ENCODE measurements at regions not wholly inside any gene's neighbourhood (a gene's known extent, or its start where the extent isn't known, plus 50 kb on each side); places are given as distances from the start of the nearest gene placed in this dataset.

DNA sequence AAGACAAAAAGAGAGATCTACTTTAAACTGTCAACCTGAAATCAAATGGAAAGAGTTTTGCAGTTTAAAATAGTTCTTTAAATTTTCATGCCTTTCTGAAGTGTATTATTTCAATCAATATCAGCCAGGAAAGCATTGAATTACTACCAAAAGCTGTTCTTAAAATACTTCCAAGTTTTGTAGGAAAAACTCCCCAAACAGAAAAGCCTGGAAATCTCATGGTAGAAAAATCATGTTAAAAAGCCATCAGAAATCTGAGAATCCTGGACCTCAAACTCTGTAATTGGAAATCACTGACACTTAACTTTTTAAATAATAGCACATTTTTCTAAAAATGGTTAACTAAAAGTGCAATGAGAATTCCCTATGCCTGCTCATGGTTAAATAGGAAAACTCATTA is 63.3 kb upstream of the CNTNAP4 start:
- Histone ChIP-seq H3K27ac (no peak overlapping the region), H3K36me3 (no peaks in the 10 kb centered on the region), H3K27me3 (no peaks in the 10 kb centered on the region), H3K9me3 (peaks cover 0 to 13% (median 0%) of the 10 kb centered on the region in 11 donors), H3K4me1 (no peaks in the 10 kb centered on the region), H3K4me3 (no peak overlapping the region)
- DNase-seq (no peak), ATAC-seq (no peak)
- intact Hi-C loops (cut with DNase I), result no loop called here
- TF ChIP-seq, protein P1, sequence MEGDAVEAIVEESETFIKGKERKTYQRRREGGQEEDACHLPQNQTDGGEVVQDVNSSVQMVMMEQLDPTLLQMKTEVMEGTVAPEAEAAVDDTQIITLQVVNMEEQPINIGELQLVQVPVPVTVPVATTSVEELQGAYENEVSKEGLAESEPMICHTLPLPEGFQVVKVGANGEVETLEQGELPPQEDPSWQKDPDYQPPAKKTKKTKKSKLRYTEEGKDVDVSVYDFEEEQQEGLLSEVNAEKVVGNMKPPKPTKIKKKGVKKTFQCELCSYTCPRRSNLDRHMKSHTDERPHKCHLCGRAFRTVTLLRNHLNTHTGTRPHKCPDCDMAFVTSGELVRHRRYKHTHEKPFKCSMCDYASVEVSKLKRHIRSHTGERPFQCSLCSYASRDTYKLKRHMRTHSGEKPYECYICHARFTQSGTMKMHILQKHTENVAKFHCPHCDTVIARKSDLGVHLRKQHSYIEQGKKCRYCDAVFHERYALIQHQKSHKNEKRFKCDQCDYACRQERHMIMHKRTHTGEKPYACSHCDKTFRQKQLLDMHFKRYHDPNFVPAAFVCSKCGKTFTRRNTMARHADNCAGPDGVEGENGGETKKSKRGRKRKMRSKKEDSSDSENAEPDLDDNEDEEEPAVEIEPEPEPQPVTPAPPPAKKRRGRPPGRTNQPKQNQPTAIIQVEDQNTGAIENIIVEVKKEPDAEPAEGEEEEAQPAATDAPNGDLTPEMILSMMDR (IDR thresholded peaks at IDR 0.05), result no peak

DNA sequence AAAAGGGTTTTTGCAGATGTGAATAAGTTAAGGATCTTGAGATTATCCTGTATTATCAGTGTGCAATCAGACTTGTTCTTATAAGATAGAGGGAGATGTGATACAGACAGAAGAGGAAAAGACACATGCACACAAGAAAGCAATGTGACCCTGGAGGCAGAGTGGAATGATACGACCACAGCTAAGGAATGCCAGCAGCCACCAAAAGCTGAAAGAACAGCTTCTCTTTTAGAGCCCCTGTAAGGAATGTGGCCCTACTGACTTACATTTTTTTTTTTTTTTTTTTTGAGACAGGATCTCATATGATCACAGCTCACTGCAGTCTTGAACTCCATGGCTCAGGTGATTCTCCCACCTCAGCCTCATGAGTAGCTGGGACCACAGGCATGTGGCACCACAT is 62.3 kb upstream of the CNTNAP4 start:
- H3K27me3 ChIP-seq, result no peaks in the 10 kb centered on the region
- H3K36me3 ChIP-seq, result no peaks in the 10 kb centered on the region
- peaks cover 0 to 13% (median 0%) of the 10 kb centered on the region in 11 donors for H3K9me3 ChIP-seq
- no peak overlapping the region for H3K27ac ChIP-seq
- 23 to 27% methylated on average over 1 of the region's 1 CpG for WGBS, 2 donors
- intact Hi-C loops (cut with DNase I), result no loop called here
- no peak for ATAC-seq
- H3K4me3 ChIP-seq, result no peak overlapping the region
- DNase-seq, result no peak
- TF ChIP-seq, protein P1 (IDR thresholded peaks at IDR 0.05), result no peak
- H3K4me1 ChIP-seq, result no peaks in the 10 kb centered on the region

DNA sequence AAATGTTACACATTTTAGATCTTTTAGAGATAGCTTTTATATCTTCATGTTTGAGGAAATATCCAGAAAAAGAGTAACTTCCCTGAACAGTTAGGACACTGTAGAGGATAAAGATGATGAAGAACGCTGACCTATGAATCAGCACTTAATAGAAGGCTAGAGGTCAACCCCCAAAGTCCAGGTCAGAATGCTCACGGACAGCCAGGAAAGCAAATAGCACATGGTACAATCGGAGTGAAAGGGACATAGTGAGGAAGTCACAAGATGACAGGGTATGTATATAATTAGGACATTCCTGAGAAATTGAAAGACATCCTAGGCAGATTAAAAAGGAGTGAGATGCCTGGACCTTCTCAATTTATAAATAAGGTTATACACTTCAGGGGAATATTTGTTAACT is 55.1 kb upstream of the CNTNAP4 start:
- Histone ChIP-seq H3K27ac (no peak overlapping the region), H3K9me3 (no peaks in the 10 kb centered on the region), H3K27me3 (no peaks in the 10 kb centered on the region), H3K4me3 (no peak overlapping the region), H3K4me1 (no peaks in the 10 kb centered on the region), H3K36me3 (no peaks in the 10 kb centered on the region)
- no peak for DNase-seq
- TF ChIP-seq, protein P1 (IDR thresholded peaks at IDR 0.05), result no peak
- no peak for ATAC-seq
- intact Hi-C loops (cut with DNase I), result no loop called here
- 9 to 18% methylated on average over 3 of the region's 3 CpGs for WGBS, 2 donors

DNA sequence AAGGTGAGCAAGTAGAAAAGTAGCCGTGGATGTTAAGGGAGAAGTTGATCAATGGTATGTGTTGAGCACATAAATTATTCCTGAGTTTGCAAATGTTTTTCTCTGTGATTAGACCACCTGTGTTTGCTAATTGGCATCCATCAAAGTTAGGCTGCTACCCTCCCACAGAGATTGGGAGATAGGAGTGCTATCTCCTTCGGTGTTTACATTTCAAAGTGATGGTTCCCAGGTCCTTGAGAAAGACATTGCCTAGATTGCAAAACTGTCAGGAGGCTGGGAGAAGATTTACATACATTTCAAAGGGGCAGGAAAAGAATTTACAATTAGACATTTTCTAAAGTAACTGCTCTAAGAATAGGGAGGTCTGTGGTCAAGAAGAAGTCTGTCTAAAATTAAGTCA is 54.3 kb upstream of the CNTNAP4 start:
- H3K27ac ChIP-seq, result no peak overlapping the region
- ATAC-seq (no peak), DNase-seq (no peak)
- intact Hi-C loops (cut with DNase I), result no loop called here
- H3K36me3 ChIP-seq, result no peaks in the 10 kb centered on the region
- H3K9me3 ChIP-seq, result no peaks in the 10 kb centered on the region
- no peaks in the 10 kb centered on the region for H3K27me3 ChIP-seq
- 9 to 13% methylated on average over 2 of the region's 2 CpGs for WGBS, 2 donors
- TF ChIP-seq, protein P1 (IDR thresholded peaks at IDR 0.05), result no peak
- no peak overlapping the region for H3K4me3 ChIP-seq
- no peaks in the 10 kb centered on the region for H3K4me1 ChIP-seq

DNA sequence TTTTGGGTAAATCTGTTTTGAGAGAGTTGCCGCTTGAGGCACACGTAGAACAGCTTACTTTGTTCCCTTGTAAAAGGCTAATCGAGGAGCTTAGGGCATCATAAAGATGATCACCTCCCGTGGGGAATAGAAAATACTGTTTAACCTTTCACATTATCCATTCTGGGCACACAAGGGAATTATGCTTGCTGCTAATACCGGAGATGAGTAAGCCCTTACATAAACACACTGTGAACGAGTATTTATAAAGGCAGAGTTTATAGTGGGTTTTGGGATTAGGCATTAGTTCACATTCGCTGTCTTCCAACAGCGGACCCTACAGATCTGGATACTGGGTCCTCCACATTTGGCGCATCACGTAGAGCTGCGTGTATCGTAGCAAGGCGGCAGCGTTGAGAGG is 51.2 kb upstream of the CNTNAP4 start:
- 81 to 86% methylated on average over 14 of the region's 14 CpGs for WGBS, 2 donors
- Histone ChIP-seq H3K4me1 (no peaks in the 10 kb centered on the region), H3K27ac (no peak overlapping the region), H3K9me3 (no peaks in the 10 kb centered on the region), H3K36me3 (no peaks in the 10 kb centered on the region), H3K27me3 (no peaks in the 10 kb centered on the region), H3K4me3 (no peak overlapping the region)
- ATAC-seq (no peak), DNase-seq (no peak)
- intact Hi-C loops (cut with DNase I), result no loop called here
- TF ChIP-seq, protein P1 (IDR thresholded peaks at IDR 0.05), result no peak
